Right lobe of liver (tissue), 4 donors: ENCODE measurements at regions not wholly inside any gene's neighbourhood (a gene's known extent, or its start where the extent isn't known, plus 50 kb on each side); places are given as distances from the start of the nearest gene placed in this dataset.

Source experiments
- CTCF ChIP-seq, 4 donors: fragments of 200-600 bp in 3 of 4; fragments of 450-650 bp in 1 of 4; IDR thresholded peaks; one replicate each; pipeline versions ENCODE4 v1.5.1 to v1.8.0; 2016 to 2022; ENCODE audit warnings: antibody characterized with exemption in 4 of 4, mild to moderate bottlenecking in 2 of 4
- POLR2A ChIP-seq: fragments of 450-650 bp; IDR thresholded peaks from one replicate; pipeline ENCODE4 v1.6.1; 2017; ENCODE audit warnings: antibody characterized with exemption, mild to moderate bottlenecking
- donor health status: DM: no; HTN: no; CAD: no.
- donor health status: DM: no; HTN: no; CAD: no.
- donor health status: DM: no; HTN: yes; CAD: no.

DNA sequence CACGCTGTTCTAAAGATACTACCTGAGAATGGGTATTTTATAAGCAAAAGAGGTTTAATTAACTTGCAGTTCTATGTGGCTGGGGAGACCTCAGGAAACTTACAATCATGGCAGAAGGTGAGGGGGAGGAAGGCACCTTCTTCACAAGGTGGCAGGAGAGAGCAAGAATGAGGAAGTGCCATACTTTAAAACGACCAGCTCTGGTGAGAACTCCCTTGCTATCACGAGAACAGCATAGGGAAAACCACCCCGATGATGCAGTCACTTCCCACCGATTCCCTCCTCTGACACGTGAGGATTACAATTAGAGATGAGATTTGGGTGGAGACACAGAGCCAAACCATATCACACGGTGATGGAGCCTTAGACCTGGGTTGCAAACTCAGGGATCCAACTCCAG, 317.5 kb upstream of the EEF2KMT start:
- no peak for TF ChIP-seq CTCF (IDR thresholded peaks at IDR 0.05)
- no peak for TF ChIP-seq POLR2A
